ENCODE measurements at regions not wholly inside any gene's neighbourhood (a gene's known extent, or its start where the extent isn't known, plus 50 kb on each side); places are given as distances from the start of the nearest gene placed in this dataset.

DNA sequence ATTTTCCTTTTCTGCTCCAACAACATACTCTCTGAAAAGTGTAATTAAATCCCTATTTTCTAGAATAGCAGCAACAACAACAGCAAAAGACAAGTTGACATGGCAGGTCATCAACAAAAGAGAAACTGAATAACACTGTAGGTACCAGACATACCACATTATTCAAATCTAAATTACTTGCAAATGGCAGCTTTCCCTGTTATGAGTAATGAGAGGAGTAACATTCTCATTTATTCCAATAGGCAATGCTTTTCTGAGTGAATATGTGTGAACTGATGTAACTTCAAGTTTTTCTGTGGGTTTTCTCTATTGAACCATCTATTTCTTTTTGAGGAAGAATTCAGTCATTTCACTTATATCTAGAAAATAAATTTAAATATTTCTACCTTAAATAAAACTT, 501.5 kb downstream of the TRIB2 start:
- TF ChIP-seq, protein P1, sequence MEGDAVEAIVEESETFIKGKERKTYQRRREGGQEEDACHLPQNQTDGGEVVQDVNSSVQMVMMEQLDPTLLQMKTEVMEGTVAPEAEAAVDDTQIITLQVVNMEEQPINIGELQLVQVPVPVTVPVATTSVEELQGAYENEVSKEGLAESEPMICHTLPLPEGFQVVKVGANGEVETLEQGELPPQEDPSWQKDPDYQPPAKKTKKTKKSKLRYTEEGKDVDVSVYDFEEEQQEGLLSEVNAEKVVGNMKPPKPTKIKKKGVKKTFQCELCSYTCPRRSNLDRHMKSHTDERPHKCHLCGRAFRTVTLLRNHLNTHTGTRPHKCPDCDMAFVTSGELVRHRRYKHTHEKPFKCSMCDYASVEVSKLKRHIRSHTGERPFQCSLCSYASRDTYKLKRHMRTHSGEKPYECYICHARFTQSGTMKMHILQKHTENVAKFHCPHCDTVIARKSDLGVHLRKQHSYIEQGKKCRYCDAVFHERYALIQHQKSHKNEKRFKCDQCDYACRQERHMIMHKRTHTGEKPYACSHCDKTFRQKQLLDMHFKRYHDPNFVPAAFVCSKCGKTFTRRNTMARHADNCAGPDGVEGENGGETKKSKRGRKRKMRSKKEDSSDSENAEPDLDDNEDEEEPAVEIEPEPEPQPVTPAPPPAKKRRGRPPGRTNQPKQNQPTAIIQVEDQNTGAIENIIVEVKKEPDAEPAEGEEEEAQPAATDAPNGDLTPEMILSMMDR (conservative IDR thresholded peaks at IDR 0.05; ENCODE audit: low read length), result no peak
- TF ChIP-seq EZH2phosphoT487 (IDR thresholded peaks at IDR 0.05; ENCODE audit: borderline replicate concordance, low read depth, low read length), result no peak
